ENCODE measurements at regions not wholly inside any gene's neighbourhood (a gene's known extent, or its start where the extent isn't known, plus 50 kb on each side); places are given as distances from the start of the nearest gene placed in this dataset.
"Not testable (repeated sequence)": the region's sequence is repeated elsewhere in the genome, so short reads cannot be mapped to it uniquely, and the experiment has no call there.

- no peak for DNase-seq
These were observed 129.5 kb downstream of the B3GNT2 start for GRCh38 chr2:62325398-62325797.

- no peak for DNase-seq
These were observed 125.7 kb downstream of the B3GNT2 start for GRCh38 chr2:62321380-62322289.

DNA sequence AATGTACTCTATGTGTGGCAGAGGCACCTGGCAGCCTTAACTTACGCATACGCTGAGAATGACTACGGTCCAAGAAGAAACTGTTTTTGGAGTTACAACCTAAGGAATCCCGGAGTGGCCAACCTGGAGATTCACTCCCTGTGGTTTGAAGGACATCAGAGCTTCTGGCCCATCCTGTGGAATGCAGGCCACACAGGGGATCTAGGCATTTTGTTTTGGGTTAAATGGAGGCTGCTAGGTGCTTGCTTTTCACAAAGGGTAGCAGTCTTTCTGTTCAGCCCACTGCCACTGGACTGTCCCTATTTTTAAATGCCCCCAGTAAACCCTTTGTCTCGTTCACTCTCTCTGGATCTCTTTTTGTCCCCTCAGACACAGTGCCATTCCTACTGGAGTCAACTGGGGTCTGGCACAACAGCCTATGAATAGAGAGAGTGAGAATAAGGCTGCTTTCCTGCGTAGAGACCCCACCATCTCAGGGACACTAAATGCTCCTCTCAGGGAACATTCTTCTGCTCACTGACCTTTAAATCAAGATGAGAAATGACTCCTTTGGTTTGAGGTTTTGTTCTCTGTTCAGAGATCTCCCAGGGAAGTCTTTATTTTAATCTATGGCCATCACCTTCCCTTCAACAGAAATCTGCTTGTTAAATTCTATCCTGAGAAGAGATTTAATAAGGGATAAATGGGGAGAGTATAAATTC, 124.9 kb downstream of the B3GNT2 start:
- no peak for DNase-seq

DNA sequence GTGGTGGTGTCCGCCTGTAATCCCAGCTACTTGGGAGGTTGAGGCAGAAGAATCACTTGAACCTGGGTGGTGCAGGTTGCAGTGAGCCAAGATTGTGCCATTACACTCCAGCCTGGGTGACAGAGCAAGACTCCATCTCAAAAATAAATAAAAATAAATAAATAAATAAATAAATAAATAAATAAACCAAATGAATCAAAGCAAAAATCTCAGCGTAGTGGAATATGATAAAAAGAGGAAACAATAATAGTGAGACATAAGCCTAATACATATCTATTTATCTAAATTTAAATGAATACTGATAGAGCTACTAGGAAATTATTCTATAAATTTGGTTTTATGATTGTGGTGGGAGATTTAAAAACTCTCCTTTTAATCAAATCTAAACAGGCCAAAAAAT, 124.2 kb downstream of the B3GNT2 start:
- not testable (repeated sequence) for DNase-seq

DNA sequence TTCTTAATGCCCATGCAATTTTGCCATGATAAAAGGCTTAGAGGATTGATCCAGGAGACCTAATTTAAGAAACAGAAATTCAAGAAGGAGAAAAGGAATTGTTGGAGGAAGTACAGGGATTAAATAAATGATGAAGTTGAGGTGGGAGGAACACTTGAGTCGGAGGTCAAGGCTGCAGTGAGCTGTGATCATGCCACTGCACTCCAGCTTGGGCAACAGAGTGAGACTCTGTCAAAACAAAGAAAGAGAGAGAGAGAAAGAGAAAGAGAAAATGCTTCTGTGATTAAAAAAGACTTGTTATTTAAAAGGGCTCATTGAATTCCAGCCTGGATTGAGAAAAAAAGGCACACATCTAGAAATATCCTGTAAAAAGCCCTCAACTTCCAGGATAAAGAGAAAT, 123.2 kb downstream of the B3GNT2 start:
- DNase-seq: no peak

DNA sequence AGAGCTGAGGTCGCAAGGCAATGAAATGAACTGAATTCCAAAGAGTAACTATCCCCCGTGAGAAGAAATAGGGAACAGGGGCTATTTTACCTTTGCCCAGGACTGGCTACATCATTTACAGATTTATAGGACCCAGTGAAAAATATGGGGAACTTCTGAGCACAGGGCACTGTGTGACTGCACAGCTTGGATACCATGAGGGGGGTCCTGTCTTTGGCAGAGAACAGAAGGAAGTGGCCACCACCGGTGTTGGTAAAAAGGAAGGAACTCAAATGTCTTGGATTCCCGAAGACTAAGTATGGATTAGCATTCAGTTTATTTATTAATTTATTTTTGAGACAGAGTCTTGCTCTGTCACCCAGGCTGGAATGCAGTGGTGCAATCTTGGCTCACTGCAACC, 119.6 kb downstream of the B3GNT2 start:
- DNase-seq: no peak

GRCh38 chr2:62314291-62314690, 118.4 kb downstream of the B3GNT2 start:
- no peak for DNase-seq

DNA sequence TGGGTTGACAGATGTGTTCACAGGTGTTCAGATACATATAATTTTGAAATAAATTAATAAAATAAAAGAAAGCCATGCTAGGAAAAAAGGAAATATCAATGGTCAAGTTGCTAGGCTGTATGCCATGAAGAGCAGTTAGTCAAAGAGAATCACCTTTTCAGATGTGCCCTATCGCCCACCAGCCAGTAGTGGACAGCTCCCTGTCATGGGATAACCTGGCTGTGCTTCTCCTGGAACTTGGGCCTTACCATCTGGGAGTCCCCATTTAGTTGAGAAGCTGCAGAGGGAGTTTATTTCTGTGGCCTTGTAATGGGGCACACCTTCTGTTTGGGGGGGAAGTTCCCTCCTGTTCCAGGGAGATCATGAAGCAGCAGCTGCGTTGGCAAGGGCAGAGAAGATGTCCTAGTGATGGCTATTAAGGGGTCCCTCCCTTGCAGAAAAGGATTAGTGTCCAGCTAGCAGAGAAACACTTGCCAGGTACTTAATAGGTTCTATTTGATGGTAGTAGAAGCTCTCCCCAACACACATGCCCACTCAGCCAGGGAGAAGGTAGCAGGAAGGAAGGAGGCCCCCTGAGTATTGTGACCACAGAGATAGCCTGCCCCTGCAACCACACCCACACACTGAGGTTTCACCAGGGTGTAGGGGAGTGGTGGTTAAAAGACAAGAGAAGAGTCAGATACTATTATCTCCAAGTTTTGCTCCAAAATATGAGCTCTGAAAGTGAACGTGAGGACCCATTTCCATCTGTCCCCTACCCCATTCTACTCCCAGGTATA, 117.7 kb downstream of the B3GNT2 start:
- DNase-seq: no peak

DNA sequence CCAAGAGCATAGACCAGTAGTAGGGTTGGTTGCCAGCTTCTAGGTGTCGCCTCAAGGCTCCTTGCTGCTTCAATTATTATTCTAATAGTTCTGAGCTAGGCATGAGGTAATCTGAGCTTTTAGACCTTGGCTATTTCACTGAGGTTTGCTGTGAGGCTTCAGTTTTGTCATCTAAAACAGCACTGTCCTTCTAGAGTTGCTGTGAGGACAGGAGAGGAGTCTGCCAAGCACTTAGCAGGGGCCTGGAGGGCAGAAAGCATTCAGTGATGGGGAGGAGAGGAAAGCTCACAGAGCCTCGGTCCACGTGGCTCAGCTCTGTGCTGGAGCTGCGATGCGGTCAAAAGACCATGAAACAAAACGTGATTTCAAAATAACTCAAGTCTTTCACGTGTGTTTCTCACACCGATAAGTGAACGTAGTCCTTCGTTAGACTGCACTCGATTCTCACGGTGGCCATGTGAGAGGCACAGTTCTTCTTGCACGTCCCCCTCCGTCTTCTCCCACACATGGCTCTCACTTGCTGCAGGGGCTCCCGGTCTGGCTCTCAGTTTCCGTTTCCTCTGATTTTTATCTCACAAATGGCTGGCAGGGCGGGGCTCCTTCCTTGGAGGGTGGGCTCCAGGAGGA, 113.7 kb downstream of the B3GNT2 start:
- no peak for DNase-seq

DNA sequence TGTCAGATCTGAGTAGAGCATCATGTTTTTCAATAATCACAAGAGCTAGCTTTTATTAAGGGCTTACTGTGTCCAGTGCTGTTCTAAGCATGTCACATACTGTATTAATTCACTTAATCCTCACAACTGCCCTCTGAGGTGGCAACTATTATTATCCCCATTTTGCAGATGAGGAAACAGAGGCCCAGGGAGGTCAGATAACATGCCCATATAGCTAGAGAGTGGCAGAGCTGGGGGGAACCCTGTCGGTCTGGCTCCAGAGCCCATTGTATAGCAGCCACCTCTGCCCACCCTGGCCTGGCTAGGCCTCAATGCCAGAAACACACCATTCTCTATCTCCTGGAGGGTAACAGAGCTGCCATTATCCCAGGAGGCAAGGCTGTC, 113.2 kb downstream of the B3GNT2 start:
- DNase-seq: no peak

GRCh38 chr2:62307469-62308389, 111.8 kb downstream of the B3GNT2 start:
- DNase-seq: no peak

GRCh38 chr2:62306751-62307468, 111.0 kb downstream of the B3GNT2 start:
- no peak for DNase-seq

DNA sequence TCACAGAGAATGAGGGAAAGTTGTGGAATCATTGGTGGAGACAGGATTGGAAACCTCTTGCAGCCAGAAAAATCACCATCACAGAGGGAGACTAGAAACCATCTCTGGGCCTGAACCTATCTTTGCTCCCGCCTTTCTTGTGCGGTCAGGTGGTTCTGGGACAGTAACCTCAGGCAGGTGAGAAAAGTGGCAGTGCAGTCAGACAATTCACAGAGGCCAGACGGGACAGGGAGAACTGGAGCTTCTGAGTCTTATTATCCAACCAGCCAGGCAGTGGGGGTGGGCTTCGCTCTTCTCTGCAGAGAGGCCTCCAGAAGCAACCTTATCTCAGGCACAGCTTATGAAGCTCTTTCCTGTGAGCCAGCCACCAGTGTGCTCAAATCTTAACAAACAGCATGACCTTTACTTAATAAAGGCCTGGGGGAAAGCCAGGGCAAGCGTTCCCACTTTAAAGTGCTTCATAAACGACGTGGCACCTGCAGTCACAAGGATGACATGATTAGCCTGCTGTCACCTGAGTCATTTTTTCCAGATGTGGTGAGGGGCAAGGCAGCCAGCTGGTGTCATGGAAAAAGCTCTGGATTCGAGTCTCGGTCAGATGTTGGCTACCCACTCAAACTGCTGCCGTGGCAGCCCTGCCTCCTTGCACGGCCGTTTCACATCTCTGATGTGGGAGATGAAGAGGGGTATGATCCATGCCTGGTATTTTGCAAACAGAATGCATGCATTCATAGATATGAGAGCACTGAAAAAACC, 109.7 kb downstream of the B3GNT2 start:
- no peak for DNase-seq

DNA sequence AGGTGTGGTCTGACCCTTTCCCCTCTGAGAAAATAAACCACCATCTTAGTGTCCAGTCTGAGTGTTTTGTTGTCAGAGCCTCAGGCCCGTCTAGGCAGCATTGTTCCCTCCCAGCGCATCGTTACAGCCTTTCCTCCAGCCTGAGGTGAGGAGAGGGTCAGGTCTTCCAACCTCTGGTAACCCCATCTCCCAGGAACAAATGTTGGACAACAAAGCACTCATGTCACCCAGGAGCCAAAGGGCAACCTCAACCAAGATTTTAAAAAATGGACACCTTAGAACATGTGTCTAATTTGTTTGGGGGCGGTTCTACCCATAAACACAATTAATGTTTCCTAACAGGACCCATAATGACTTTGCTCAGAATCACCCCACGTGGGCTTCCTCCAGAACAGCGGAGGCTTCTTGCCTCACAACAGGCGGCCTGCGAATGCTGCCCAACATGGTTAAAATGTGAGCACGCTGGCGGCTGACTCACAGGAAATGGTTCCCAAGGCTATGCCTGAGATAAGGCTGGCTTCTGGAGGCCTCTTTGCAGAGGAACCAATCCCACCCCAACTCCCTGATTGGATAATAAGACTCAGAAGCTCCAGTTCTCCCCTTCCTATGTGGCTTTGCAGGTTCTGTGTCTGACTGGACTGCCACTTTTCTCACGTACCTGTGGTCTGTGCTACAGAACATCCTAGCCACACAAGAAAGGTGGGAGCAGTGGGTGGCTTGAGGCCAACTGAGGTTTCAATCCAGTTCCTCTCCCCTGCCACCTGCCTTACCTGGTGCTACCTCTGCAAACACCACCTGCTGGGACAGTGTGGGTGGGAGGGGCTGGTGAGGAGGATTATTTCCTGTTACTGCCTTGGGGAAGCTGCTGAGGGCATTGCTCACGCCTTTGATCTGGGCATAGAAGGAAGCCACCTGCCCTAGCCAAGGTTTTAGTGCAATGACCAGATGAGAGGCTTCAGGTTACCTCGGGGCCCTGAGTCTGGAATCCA, 108.8 kb downstream of the B3GNT2 start:
- DNase-seq: peak; percentile 41 to 58

- DNase-seq: no peak
These were observed 107.9 kb downstream of the B3GNT2 start for GRCh38 chr2:62303788-62304187.

DNA sequence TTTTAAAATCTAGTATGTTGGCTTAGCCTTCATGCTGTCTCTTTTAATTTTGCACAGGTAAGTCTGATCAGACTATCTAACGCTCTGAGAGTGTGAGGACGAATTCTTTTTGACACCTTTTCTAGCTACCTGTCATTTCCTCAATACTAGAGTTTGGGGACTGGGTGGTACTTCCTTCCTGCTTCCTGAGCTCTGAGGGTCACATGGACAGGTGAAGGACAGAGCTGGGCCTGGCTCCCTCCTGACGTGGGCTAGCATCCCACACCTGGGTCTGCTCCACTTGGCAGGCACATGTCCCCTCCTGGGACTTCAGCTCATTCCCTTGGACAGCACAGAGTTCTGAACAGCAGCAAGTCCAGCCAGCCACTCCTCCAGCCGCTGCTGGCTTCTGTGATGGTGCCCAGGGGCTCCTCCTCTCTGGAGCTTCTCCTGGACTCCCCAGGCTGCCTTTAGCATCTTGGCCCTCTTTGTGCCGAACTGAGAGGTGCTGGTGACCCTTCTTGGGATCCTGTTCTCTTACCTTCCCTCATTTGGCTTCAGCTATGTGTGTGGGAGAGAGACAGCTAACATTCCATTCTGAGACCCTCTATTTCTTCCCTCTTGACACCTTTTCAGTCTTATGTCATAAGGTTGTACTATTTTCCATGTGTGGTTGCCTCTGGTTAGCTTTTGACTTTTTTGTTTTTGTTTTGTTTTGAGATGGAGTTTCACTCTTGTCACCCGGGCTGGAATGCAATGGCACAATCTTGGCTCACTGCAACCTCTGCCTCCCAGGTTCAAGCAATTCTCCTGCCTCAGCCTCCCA, 106.9 kb downstream of the B3GNT2 start:
- no peak for DNase-seq

DNA sequence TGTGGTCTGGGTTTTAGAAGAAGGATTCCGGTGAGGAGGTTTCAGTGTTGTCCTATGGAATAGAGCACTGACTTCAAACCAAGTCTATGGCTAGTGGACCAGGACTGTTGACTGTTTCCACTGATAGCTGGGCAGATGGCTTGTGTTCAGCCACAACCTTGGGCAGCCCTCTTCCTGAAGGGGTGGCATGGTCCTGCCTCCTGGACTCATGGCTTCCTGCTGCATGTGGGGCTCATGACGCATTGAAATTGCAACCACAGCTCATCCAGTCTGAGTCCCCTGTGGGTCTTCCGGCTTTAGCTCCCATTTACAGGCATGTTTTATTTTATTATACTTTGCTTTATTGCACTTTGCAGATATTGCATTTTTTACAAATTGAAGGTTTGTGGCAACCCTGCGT, 105.0 kb downstream of the B3GNT2 start:
- no peak for DNase-seq

DNA sequence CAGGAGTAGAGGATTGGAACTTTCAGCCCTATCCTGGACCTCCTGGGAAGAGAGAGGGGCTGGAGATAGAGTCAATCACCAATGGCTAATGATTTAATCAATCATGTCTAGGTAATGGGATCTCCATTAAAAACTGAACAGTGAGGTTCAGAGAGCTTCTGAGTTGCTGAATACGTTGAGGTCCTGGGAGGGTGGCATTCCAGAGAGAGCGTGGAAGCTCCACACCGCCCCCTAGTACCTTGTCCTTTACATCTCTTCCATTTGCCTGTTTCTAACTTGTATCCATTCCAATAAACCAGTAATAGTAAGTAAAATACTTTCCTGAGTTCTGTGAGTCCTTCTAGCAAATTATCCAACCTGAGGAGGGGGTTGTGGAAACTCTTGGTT, 101.7 kb downstream of the B3GNT2 start:
- DNase-seq: no peak

All from NCI-H187 (cell line).